HCT116 (cell line): ENCODE measurements at regions not wholly inside any gene's neighbourhood (a gene's known extent, or its start where the extent isn't known, plus 50 kb on each side); places are given as distances from the start of the nearest gene placed in this dataset.

Experiments used
- CEBPB ChIP-seq: IDR thresholded peaks from 2 replicates; pipeline ENCODE4 v1.6.1; 2012; ENCODE audit warnings: low read depth
- SP1 ChIP-seq: IDR thresholded peaks from 2 replicates; pipeline ENCODE4 v1.6.1; 2012; ENCODE audit warnings: low read depth
- TF ChIP-seq, protein P1 (sequence below), 3 experiments: fragments of 200-600 bp in 1 of 3; sonication (generic) in 1 of 3; IDR thresholded peaks in 2 of 3; conservative IDR thresholded peaks in 1 of 3; 2 replicates each; pipeline ENCODE4 v1.5.1; 2012 to 2017; ENCODE audit warnings: low read depth in 2 of 3, low read length in 2 of 3, antibody characterized with exemption in 1 of 3, borderline replicate concordance in 1 of 3, control low read depth in 1 of 3, mild to moderate bottlenecking in 1 of 3, mixed read lengths in 1 of 3, mixed run types in 1 of 3, moderate library complexity in 1 of 3; ENCODE audit not compliant: insufficient read depth in 1 of 3

DNA sequence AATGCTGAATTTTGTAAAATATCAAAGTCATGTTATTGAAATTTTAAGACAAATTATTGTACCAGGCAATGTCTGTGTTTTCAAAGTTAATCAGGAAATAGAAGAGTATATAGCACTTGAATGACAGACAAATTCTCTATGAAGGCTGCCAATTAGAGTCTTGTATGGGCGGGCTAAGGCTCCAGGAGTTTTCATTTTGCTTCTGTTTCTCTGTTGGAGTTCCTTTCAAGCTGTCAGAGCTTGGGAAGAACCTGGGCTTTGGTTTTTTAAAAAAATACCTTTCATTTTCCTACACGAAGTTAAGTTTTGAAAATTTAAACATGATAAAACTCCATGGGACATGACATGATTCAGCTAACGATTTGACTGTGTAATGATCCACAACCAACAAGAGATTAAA, 339.0 kb upstream of the KCNH7 start:
- TF ChIP-seq CEBPB (no peak), SP1 (no peak)
- TF ChIP-seq, protein P1, sequence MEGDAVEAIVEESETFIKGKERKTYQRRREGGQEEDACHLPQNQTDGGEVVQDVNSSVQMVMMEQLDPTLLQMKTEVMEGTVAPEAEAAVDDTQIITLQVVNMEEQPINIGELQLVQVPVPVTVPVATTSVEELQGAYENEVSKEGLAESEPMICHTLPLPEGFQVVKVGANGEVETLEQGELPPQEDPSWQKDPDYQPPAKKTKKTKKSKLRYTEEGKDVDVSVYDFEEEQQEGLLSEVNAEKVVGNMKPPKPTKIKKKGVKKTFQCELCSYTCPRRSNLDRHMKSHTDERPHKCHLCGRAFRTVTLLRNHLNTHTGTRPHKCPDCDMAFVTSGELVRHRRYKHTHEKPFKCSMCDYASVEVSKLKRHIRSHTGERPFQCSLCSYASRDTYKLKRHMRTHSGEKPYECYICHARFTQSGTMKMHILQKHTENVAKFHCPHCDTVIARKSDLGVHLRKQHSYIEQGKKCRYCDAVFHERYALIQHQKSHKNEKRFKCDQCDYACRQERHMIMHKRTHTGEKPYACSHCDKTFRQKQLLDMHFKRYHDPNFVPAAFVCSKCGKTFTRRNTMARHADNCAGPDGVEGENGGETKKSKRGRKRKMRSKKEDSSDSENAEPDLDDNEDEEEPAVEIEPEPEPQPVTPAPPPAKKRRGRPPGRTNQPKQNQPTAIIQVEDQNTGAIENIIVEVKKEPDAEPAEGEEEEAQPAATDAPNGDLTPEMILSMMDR (IDR thresholded peaks at IDR 0.05 in 2 of 3, conservative IDR thresholded peaks at IDR 0.05 in 1 of 3; ENCODE audit: borderline replicate concordance in 1 of 3, insufficient read depth in 1 of 3, low read depth in 2 of 3, low read length in 2 of 3) = no peak
